ENCODE measurements at regions not wholly inside any gene's neighbourhood (a gene's known extent, or its start where the extent isn't known, plus 50 kb on each side); places are given as distances from the start of the nearest gene placed in this dataset.
"Not testable (repeated sequence)": the region's sequence is repeated elsewhere in the genome, so short reads cannot be mapped to it uniquely, and the experiment has no call there.

DNA sequence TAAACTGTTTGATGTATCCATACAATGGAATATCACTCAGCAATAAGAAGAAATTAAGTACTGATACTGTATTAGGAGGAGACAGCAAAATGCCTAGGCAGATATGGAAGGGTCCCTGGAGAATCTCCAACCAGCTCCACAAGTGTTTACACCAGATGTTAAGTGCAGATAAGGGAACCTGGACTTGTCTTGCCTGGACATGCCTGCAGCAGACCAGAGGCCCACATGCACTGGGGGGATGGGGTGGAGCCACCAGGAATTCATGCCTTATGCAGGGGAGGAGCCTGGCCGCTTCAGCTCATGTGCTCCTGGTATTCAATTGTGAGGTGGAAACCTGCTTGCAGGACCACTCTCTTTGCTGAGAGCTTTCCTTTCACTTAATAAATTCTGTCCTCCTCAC is 287.6 kb downstream of the LIPI start:
- H3K27ac ChIP-seq (ENCODE audit: extremely low read depth, low read depth, low read length); BruUV-seq (replicated peaks); H3K27me3 ChIP-seq (ENCODE audit: control insufficient read depth in 2 of 2, insufficient read depth in 2 of 2, low read length in 2 of 2); intact Hi-C loops (cut with micrococcal nuclease); POLR2A ChIA-PET; CTCF ChIA-PET (ENCODE audit: low intra/inter-chr PET ratio); H3K9ac ChIP-seq (ENCODE audit: insufficient read depth in 1 of 2, low read depth in 2 of 2, low read length in 2 of 2); H3K4me1 ChIP-seq (replicated peaks in 1 of 2; ENCODE audit: control insufficient read depth in 2 of 2, insufficient read depth in 2 of 2, low read length in 2 of 2); H3K4me3 ChIP-seq; ATAC-seq; H4K20me1 ChIP-seq (replicated peaks; ENCODE audit: control insufficient read depth, insufficient read depth, low read length); H3K9me3 ChIP-seq (replicated peaks; ENCODE audit: control insufficient read depth, insufficient read depth, low read depth, low read length); H3K9me1 ChIP-seq (ENCODE audit: control insufficient read depth, insufficient read depth, low read length); H3K4me2 ChIP-seq (ENCODE audit: insufficient read depth, low read length); H3K79me2 ChIP-seq (ENCODE audit: control insufficient read depth, insufficient read depth, low read length); in situ Hi-C loops (cut with MboI); H3K36me3 ChIP-seq (ENCODE audit: control insufficient read depth, insufficient read depth, low read length); TF ChIP-seq TEAD4 (CRISPR knock-in tag; IDR thresholded peaks at IDR 0.05; ENCODE audit: borderline replicate concordance); MYC (CRISPR knock-in tag; IDR thresholded peaks at IDR 0.05; ENCODE audit: borderline replicate concordance, low read depth): not testable (repeated sequence)
- peak overlapping the region; percentile 40; the same call in 1 of the 2 replicates for H2AFZ ChIP-seq (ENCODE audit: low read depth, low read length)
- peak; percentile 42 for FAIRE-seq
- TF ChIP-seq CBFA2T2 (conservative IDR thresholded peaks at IDR 0.05), result peak; percentile 69
- TF ChIP-seq NRF1 (conservative IDR thresholded peaks at IDR 0.05 in 1 of 2, IDR thresholded peaks at IDR 0.05 in 1 of 2), result 0 out of 4 replicates have a peak, but pooled peaks of 1 of the 2 experiments have one; percentile 31
- TF ChIP-seq ARID1B (IDR thresholded peaks at IDR 0.05), result peak; percentile 87
- peak; percentile 41; the same call in 1 of the 2 replicates for TF ChIP-seq TEAD4 (IDR thresholded peaks at IDR 0.05; ENCODE audit: low read length)
- 0 out of 2 replicates have a peak, but pooled peaks have one; percentile 19 for TF ChIP-seq MYC (IDR thresholded peaks at IDR 0.05; ENCODE audit: low read depth, low read length)
- TF ChIP-seq MTA2 (IDR thresholded peaks at IDR 0.05; ENCODE audit: low read depth), result peak; percentile 61
- peak; percentile 40; the same call in 1 of the 2 replicates for TF ChIP-seq CTBP1 (IDR thresholded peaks at IDR 0.05; ENCODE audit: borderline replicate concordance)
- peak; percentile 64; the same call in 1 of the 2 replicates for TF ChIP-seq SMARCE1 (IDR thresholded peaks at IDR 0.05)
- TF ChIP-seq ATF7 (IDR thresholded peaks at IDR 0.05), result peak; percentile 42; the same call in 1 of the 2 replicates
- 0 out of 4 replicates have a peak, but pooled peaks have one; percentile 30 to 37 for TF ChIP-seq MNT (conservative IDR thresholded peaks at IDR 0.05)
- TF ChIP-seq NFIC (IDR thresholded peaks at IDR 0.05), result peak; percentile 25; the same call in 1 of the 2 replicates
- TF ChIP-seq SRF (CRISPR knock-in tag; IDR thresholded peaks at IDR 0.05), result peak in 1 of 2 experiments; percentile 34; a peak in 1 of 4 replicates
- peak; percentile 69 for TF ChIP-seq SOX6 (IDR thresholded peaks at IDR 0.05)
- peak; percentile 84 for TF ChIP-seq TAL1 (IDR thresholded peaks at IDR 0.05)
- TF ChIP-seq SMARCA4 (IDR thresholded peaks at IDR 0.05), result peak; percentile 62
- peak; percentile 44 for TF ChIP-seq NCOR1 (IDR thresholded peaks at IDR 0.05)
- peak; percentile 63 for TF ChIP-seq TCF3 (CRISPR knock-in tag; IDR thresholded peaks at IDR 0.05)
- peak; percentile 75 for TF ChIP-seq CBFA2T3 (IDR thresholded peaks at IDR 0.05)
- 0% methylated on average over 1 of the region's 1 CpG for WGBS (ENCODE audit: insufficient coverage, low coverage, missing lambda C conversion rate)
- peak in 1 of 4 experiments; percentile 73 for DNase-seq (ENCODE audit: extremely low read depth in 1 of 4, low spot score in 3 of 4)
